Neural cell (in vitro differentiated cells): ENCODE measurements at regions not wholly inside any gene's neighbourhood (a gene's known extent, or its start where the extent isn't known, plus 50 kb on each side); places are given as distances from the start of the nearest gene placed in this dataset.

ENCODE experiments used
- EP300 ChIP-seq: fragments of 450-650 bp; conservative IDR thresholded peaks from 2 replicates; pipeline ENCODE4 v1.6.1; 2014; ENCODE audit warnings: antibody characterized with exemption, mild to moderate bottlenecking, moderate library complexity; ENCODE audit not compliant: poor library complexity, severe bottlenecking
- EZH2 ChIP-seq: fragments of 200-600, 300-800 bp; shearing (Covaris generic), sonication (generic); IDR thresholded peaks from 2 replicates; pipeline ENCODE4 v1.6.1; 2014; ENCODE audit warnings: antibody characterized with exemption, low read length, borderline replicate concordance, mild to moderate bottlenecking; ENCODE audit not compliant: insufficient read depth, poor library complexity, severe bottlenecking
- MXI1 ChIP-seq: fragments of 450-650 bp; conservative IDR thresholded peaks from 2 replicates; pipeline ENCODE4 v1.6.1; 2014; ENCODE audit warnings: antibody characterized with exemption, mild to moderate bottlenecking; ENCODE audit not compliant: poor library complexity, severe bottlenecking
- POLR2AphosphoS5 ChIP-seq: IDR thresholded peaks from 2 replicates; pipeline ENCODE4 v1.6.1; 2012
- TAF1 ChIP-seq: IDR thresholded peaks from 2 replicates; pipeline ENCODE4 v1.6.1; 2012; ENCODE audit warnings: low read depth
- TF ChIP-seq, protein P1 (sequence below): fragments of 450-650 bp; IDR thresholded peaks from 2 replicates; pipeline ENCODE4 v1.5.1; 2014; ENCODE audit warnings: antibody characterized with exemption, mild to moderate bottlenecking, moderate library complexity; ENCODE audit not compliant: poor library complexity, severe bottlenecking

DNA sequence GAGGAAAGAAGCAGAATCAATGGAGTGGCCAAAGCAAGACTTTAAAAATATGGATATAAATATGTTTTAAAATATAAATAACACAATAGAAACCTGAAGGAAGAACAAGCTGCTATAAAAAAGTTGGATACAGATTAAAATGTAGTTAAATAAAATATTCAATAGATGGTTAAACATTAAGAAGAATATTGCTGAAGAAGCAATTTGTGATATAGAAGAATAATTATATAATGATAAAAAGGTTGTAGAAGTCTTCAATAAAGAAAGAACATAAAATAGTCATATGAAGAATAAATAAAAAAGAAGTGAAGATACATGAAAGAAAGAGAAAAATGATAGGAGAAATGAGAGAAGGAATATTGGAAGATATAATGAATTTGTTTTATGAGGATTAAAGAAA, 392.0 kb downstream of the DSC3 start:
- no peak for TF ChIP-seq POLR2AphosphoS5
- no peak for TF ChIP-seq EZH2
- TF ChIP-seq, protein P1, sequence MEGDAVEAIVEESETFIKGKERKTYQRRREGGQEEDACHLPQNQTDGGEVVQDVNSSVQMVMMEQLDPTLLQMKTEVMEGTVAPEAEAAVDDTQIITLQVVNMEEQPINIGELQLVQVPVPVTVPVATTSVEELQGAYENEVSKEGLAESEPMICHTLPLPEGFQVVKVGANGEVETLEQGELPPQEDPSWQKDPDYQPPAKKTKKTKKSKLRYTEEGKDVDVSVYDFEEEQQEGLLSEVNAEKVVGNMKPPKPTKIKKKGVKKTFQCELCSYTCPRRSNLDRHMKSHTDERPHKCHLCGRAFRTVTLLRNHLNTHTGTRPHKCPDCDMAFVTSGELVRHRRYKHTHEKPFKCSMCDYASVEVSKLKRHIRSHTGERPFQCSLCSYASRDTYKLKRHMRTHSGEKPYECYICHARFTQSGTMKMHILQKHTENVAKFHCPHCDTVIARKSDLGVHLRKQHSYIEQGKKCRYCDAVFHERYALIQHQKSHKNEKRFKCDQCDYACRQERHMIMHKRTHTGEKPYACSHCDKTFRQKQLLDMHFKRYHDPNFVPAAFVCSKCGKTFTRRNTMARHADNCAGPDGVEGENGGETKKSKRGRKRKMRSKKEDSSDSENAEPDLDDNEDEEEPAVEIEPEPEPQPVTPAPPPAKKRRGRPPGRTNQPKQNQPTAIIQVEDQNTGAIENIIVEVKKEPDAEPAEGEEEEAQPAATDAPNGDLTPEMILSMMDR: no peak
- TF ChIP-seq MXI1: no peak
- no peak for TF ChIP-seq EP300
- TF ChIP-seq TAF1: no peak
